Spleen (tissue), 7 donors: ENCODE measurements at regions not wholly inside any gene's neighbourhood (a gene's known extent, or its start where the extent isn't known, plus 50 kb on each side); places are given as distances from the start of the nearest gene placed in this dataset.

Experiments
- POLR2A ChIP-seq, 3 donors: fragments of 450-650 bp; IDR thresholded peaks; one replicate each; pipeline ENCODE4 v1.5.1; 2017; ENCODE audit warnings: antibody characterized with exemption in 3 of 3, mild to moderate bottlenecking in 1 of 3
- POLR2AphosphoS5 ChIP-seq, 3 donors: sonication (generic); formaldehyde crosslinking; IDR thresholded peaks; one replicate each; pipeline ENCODE4 v1.5.1; 2017; ENCODE audit warnings: antibody characterized with exemption in 3 of 3
- TF ChIP-seq, protein P1 (sequence below), 11 experiments: fragments of 200-600 bp in 7 of 11; fragments of 450-650 bp in 4 of 11; sonication (generic) in 4 of 11; IDR thresholded peaks in 8 of 11; conservative IDR thresholded peaks in 3 of 11; 1 replicate in 7 of 11; 2 replicates in 4 of 11; pipeline versions ENCODE4 v1.4.0 to v1.8.0; 2016 to 2021; ENCODE audit warnings: antibody characterized with exemption in 11 of 11, inconsistent platforms in 4 of 11, mild to moderate bottlenecking in 1 of 11
- donor health status: DM: no; HTN: no; CAD: no; lungs with moderate emphysema.
- donor health status: DM: no; HTN: no; CAD: no.
- donor health status: DM: no; HTN: no; CAD: no.

DNA sequence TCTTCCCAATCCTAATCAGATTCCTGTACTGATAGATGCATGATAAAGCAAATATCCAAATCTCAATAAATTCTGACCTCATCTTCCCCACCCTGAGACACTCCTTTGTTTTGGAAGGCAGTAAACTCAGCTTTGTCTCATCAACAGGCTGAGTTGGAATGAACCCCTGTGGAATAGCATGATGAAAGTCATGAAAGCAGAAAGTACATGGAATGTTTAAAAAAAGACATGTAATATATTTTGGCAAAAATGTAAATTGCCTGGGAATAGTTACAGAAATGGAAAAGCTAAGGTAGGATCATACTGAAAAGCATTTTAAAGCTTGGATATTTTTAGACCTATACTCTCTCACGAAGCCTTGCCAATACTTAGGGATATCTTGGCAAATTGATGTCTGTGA is 468.7 kb upstream of the CDH7 start:
- TF ChIP-seq, protein P1, sequence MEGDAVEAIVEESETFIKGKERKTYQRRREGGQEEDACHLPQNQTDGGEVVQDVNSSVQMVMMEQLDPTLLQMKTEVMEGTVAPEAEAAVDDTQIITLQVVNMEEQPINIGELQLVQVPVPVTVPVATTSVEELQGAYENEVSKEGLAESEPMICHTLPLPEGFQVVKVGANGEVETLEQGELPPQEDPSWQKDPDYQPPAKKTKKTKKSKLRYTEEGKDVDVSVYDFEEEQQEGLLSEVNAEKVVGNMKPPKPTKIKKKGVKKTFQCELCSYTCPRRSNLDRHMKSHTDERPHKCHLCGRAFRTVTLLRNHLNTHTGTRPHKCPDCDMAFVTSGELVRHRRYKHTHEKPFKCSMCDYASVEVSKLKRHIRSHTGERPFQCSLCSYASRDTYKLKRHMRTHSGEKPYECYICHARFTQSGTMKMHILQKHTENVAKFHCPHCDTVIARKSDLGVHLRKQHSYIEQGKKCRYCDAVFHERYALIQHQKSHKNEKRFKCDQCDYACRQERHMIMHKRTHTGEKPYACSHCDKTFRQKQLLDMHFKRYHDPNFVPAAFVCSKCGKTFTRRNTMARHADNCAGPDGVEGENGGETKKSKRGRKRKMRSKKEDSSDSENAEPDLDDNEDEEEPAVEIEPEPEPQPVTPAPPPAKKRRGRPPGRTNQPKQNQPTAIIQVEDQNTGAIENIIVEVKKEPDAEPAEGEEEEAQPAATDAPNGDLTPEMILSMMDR (IDR thresholded peaks at IDR 0.05 in 8 of 11, conservative IDR thresholded peaks at IDR 0.05 in 3 of 11), result no peak
- no peak for TF ChIP-seq POLR2A (IDR thresholded peaks at IDR 0.05)
- TF ChIP-seq POLR2AphosphoS5 (IDR thresholded peaks at IDR 0.05), result no peak
